Astrocyte (in vitro differentiated cells and primary cell): ENCODE measurements at regions not wholly inside any gene's neighbourhood (a gene's known extent, or its start where the extent isn't known, plus 50 kb on each side); places are given as distances from the start of the nearest gene placed in this dataset.

ENCODE experiments used
- CTCF ChIP-seq: IDR thresholded peaks from 2 replicates; pipeline ENCODE4 v1.5.1; 2011; ENCODE audit warnings: low read depth, mild to moderate bottlenecking, inconsistent platforms, low read length, moderate library complexity; ENCODE audit not compliant: insufficient read depth
- EZH2 ChIP-seq: IDR thresholded peaks from 2 replicates; pipeline ENCODE4 v1.6.1; 2012; ENCODE audit warnings: mild to moderate bottlenecking, low read length, inconsistent platforms; ENCODE audit not compliant: insufficient read depth

GRCh38 chr12:118821386-118821925 lies 159.9 kb upstream of the SRRM4 start:
- no peak for TF ChIP-seq EZH2
- TF ChIP-seq CTCF, result no peak
